Type B pancreatic cell (in vitro differentiated cells): ENCODE measurements at regions not wholly inside any gene's neighbourhood (a gene's known extent, or its start where the extent isn't known, plus 50 kb on each side); places are given as distances from the start of the nearest gene placed in this dataset.
A peak's percentile ranks its signal among the peaks of the same experiment; 100 is the strongest.

Experiments used
- DNase-seq: peaks from one replicate; pipeline ENCODE4 v3.0.0; 2021; ENCODE audit warnings: mixed read lengths; ENCODE audit not compliant: unreplicated experiment; ENCODE audit errors: extremely low spot score
- H3K27ac Mint-ChIP-seq: 2 replicates; pipeline ENCODE4 v1.8.0; 2021; ENCODE audit warnings: mild to moderate bottlenecking, mixed read lengths
- H3K27me3 Mint-ChIP-seq: 2 replicates; pipeline ENCODE4 v1.8.0; 2021; ENCODE audit warnings: mixed read lengths
- H3K36me3 Mint-ChIP-seq: 2 replicates; pipeline ENCODE4 v1.8.0; 2021; ENCODE audit warnings: mixed read lengths
- H3K4me1 Mint-ChIP-seq: one replicate; pipeline ENCODE4 v1.8.0; 2021; ENCODE audit warnings: mixed read lengths; ENCODE audit not compliant: unreplicated experiment
- H3K4me3 Mint-ChIP-seq: 2 replicates; pipeline ENCODE4 v1.8.0; 2021; ENCODE audit warnings: mild to moderate bottlenecking, mixed read lengths
- H3K9me3 Mint-ChIP-seq: 2 replicates; pipeline ENCODE4 v1.8.0; 2021; ENCODE audit warnings: mixed read lengths
- TF ChIP-seq, protein P1 (sequence below): fragments of 200-600 bp; sonication (generic); conservative IDR thresholded peaks from 2 replicates; pipeline ENCODE4 v1.5.0; 2021; ENCODE audit warnings: antibody characterized with exemption, mild to moderate bottlenecking

DNA sequence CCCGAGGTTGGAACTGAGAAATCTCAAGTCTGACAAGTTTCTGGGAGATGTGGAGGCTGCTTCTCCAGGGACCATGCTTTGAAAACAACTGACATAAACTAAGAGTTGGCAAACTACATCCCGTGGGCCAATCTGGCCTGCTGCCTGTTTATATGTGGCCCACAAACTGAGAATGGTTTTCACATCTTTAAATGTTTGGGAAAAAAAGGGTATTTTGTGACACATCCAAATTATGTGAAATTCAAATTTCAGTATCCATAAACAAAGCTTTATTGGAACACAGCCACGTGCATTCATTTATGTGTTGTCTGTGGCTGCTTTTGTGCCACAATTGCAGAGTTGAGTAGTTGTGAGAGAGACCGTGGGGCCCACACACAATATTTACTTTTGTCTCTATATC lies 163.8 kb upstream of the PIRT start:
- Mint-ChIP-seq H3K27ac (no peak overlapping the region), H3K4me1 (no peaks in the 10 kb centered on the region), H3K36me3 (no peaks in the 10 kb centered on the region), H3K27me3 (peaks cover 7% of the 10 kb centered on the region), H3K4me3 (no peak overlapping the region), H3K9me3 (no peaks in the 10 kb centered on the region)
- DNase-seq: no peak
- TF ChIP-seq, protein P1, sequence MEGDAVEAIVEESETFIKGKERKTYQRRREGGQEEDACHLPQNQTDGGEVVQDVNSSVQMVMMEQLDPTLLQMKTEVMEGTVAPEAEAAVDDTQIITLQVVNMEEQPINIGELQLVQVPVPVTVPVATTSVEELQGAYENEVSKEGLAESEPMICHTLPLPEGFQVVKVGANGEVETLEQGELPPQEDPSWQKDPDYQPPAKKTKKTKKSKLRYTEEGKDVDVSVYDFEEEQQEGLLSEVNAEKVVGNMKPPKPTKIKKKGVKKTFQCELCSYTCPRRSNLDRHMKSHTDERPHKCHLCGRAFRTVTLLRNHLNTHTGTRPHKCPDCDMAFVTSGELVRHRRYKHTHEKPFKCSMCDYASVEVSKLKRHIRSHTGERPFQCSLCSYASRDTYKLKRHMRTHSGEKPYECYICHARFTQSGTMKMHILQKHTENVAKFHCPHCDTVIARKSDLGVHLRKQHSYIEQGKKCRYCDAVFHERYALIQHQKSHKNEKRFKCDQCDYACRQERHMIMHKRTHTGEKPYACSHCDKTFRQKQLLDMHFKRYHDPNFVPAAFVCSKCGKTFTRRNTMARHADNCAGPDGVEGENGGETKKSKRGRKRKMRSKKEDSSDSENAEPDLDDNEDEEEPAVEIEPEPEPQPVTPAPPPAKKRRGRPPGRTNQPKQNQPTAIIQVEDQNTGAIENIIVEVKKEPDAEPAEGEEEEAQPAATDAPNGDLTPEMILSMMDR: no peak

DNA sequence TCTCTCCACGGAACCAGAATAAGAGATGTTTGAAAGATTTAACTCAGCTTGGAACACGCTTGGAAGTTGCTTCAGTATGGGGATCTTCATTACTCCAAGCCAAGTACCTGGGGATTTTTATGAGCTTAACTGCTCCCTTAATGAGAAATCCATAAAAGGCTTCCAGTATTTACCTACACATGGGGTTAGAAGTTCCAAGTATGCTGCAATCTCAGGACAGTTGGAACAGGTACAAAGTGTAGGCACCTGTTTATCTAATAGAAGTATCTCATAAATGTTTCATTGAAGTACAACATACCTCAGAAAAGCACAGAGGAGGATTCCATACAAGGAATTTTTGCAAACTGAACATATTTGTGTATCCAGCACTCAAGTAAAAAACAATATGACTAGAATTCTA lies 161.6 kb upstream of the PIRT start:
- no peaks in the 10 kb centered on the region for H3K9me3 Mint-ChIP-seq

DNA sequence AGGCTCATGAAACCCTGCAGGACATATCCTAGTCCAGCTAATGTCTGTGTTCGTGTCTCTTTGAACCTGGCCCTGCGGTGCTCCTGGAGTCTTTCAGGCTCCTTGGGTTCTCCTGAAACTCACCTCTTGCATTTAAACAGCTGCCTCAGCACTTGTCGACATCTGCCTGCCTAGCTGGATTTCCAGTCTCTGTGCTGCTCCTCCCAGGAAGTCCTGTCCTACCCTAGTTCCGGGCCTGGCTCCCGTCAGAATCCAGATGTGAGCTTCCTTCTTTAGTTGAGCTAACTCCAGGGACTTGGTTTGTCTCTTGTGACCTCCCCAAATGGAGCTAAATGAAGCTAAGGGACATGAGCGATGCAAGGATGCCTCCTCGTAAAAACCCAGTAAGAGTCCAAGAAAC lies 155.2 kb upstream of the PIRT start:
- TF ChIP-seq, protein P1: no peak
- no peak overlapping the region for H3K4me3 Mint-ChIP-seq

More for the DNA sequence above, 161.6 kb upstream of the PIRT start:
- Mint-ChIP-seq H3K27me3 (peaks cover 11% of the 10 kb centered on the region), H3K27ac (no peak overlapping the region), H3K36me3 (no peaks in the 10 kb centered on the region), H3K4me1 (no peaks in the 10 kb centered on the region), H3K4me3 (no peak overlapping the region)
- TF ChIP-seq, protein P1: no peak
- DNase-seq: no peak

DNA sequence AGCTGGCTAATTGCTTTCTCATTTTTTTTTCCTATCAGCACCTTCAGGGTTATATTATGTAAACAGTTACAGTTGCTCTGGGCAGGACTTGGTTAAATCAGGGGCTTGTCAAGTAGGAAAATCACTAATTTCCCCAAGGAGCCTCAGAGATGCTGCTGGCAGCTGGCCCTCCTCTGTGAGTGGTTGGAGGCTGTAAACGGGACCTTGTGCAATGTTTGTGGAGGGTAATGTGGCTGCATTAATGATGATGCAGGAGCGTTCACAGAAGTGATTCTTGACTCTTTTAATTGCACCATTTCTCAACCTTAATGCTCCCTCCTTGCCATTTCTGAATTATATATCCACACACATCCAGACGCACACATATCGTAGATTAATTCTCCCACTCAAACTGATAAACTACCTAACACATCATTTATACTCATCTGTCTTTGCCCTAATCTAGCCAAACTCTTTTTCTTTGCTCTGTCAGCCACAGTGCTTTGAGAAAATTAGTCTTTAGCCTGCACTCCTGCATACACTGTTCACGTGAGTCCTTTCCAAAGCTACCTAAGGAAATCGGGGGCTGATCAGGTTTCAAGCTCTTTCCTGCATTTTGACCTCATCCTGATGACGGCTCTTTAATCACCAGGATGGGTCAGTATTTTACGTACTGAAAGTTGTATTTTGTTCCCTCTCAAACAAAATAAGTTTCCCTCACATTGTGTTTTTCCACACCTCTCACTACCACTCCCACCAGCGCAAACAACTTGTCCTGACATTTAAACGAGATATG lies 154.4 kb upstream of the PIRT start:
- Mint-ChIP-seq H3K9me3 (no peaks in the 10 kb centered on the region), H3K4me3 (peak overlapping the region; percentile 44), H3K27me3 (peaks cover 12% of the 10 kb centered on the region), H3K27ac (no peak overlapping the region), H3K4me1 (peaks cover 13% of the 10 kb centered on the region), H3K36me3 (no peaks in the 10 kb centered on the region)
- no peak for DNase-seq
- TF ChIP-seq, protein P1: no peak

More for the DNA sequence above, 155.2 kb upstream of the PIRT start:
- H3K36me3 Mint-ChIP-seq: no peaks in the 10 kb centered on the region
- H3K4me1 Mint-ChIP-seq: peaks cover 13% of the 10 kb centered on the region
- no peaks in the 10 kb centered on the region for H3K9me3 Mint-ChIP-seq
- H3K27ac Mint-ChIP-seq: no peak overlapping the region
- peaks cover 12% of the 10 kb centered on the region for H3K27me3 Mint-ChIP-seq
- no peak for DNase-seq

DNA sequence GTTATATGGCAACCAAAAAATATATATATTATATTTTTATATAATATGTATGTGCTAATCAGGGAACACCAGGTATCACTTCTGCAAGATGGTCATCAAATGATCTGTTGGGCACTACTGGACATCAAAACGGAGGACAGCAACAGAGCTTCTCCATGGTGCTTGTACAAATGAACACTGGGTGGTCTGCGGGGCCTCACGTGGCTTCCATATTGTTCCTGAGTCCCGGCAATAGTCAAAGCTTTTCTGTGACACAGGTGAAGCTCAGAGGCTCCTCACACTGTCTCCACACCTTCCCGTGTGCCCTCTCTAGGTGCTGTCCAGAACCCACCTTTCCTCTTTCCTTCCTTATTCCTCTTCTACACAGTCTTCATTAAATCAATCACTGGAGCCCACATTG lies 149.9 kb upstream of the PIRT start:
- H3K36me3 Mint-ChIP-seq: no peaks in the 10 kb centered on the region
- DNase-seq: no peak
- TF ChIP-seq, protein P1: no peak
- H3K27me3 Mint-ChIP-seq: peaks cover 4% of the 10 kb centered on the region
- H3K4me3 Mint-ChIP-seq: no peak overlapping the region
- H3K9me3 Mint-ChIP-seq: no peaks in the 10 kb centered on the region
- H3K27ac Mint-ChIP-seq: no peak overlapping the region
- peaks cover 8% of the 10 kb centered on the region for H3K4me1 Mint-ChIP-seq
